ENCODE measurements at regions not wholly inside any gene's neighbourhood (a gene's known extent, or its start where the extent isn't known, plus 50 kb on each side); places are given as distances from the start of the nearest gene placed in this dataset.
A peak's percentile ranks its signal among the peaks of the same experiment; 100 is the strongest.

GRCh38 chr1:187157552-187157951, 328.8 kb downstream of the PLA2G4A start:
- no peaks in the 10 kb centered on the region for H3K9me3 ChIP-seq (ENCODE audit: control insufficient read depth in 1 of 2, low read length in 2 of 2)
- H3K4me3 Mint-ChIP-seq, result no peak overlapping the region
- CTCF ChIA-PET (ENCODE audit: partially characterized antibody), result no interaction called here

GRCh38 chr1:187167555-187167954, 338.8 kb downstream of the PLA2G4A start:
- H3K9me3 Mint-ChIP-seq, result peaks cover 2 to 21% (median 16%) of the 10 kb centered on the region in 8 donors
- intact Hi-C loops (cut with micrococcal nuclease), result no loop called here

More at GRCh38 chr1:187157552-187157951, 328.8 kb downstream of the PLA2G4A start:
- Histone ChIP-seq H3K27me3 (ENCODE audit: insufficient read depth, low read length) (no peaks in the 10 kb centered on the region), H3K27ac (ENCODE audit: low read depth, low read length) (no peak overlapping the region), H3K36me3 (ENCODE audit: insufficient read depth, low read length) (no peaks in the 10 kb centered on the region), H3K4me1 (ENCODE audit: insufficient read depth, low read length) (no peaks in the 10 kb centered on the region), H3K4me3 (ENCODE audit: low read length in 2 of 2) (no peak overlapping the region)
- intact Hi-C loops (cut with micrococcal nuclease), result no loop called here
- POLR2A ChIA-PET (ENCODE audit: partially characterized antibody), result no interaction called here
- no peak for DNase-seq
- H3K36me3 Mint-ChIP-seq, result peaks cover 0 to 3% of the 10 kb centered on the region in 2 donors
- peak overlapping the region in 2 of 7 donors; percentile 24 to 30 for H3K27ac Mint-ChIP-seq
- peaks cover 0 to 17% (median 13%) of the 10 kb centered on the region in 8 donors for H3K9me3 Mint-ChIP-seq
- H3K4me1 Mint-ChIP-seq, result peaks cover 4 to 10% (median 7%) of the 10 kb centered on the region in 4 donors
- no peaks in the 10 kb centered on the region for H3K27me3 Mint-ChIP-seq

DNA sequence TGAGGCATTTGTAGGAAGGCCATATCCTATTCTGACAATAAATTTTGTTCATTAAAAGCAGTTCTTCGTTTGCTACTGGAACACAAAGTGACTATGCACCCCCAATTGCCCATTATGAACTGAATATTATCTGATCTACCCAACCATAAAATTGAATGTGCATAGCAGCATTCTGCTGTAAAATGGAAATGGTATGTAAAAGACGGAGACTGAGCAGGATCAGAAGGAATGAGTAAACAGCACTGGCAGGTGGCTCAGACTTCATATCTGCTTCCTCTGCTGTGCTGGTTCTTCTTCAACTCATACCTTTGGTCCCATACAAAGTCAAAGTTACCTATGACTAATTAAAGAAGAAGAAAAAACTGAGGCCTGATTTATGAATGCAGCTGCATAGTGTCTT, 339.5 kb downstream of the PLA2G4A start:
- intact Hi-C loops (cut with micrococcal nuclease), result no loop called here
- CTCF ChIA-PET (ENCODE audit: partially characterized antibody), result no interaction called here
- DNase-seq, result no peak

More at GRCh38 chr1:187167555-187167954, 338.8 kb downstream of the PLA2G4A start:
- H3K36me3 ChIP-seq (ENCODE audit: insufficient read depth, low read length), result no peaks in the 10 kb centered on the region
- POLR2A ChIA-PET (ENCODE audit: partially characterized antibody), result no interaction called here
- Mint-ChIP-seq H3K36me3 (peaks cover 4% of the 10 kb centered on the region in 2 donors), H3K27me3 (no peaks in the 10 kb centered on the region), H3K4me3 (no peak overlapping the region), H3K27ac (no peak overlapping the region), H3K4me1 (no peaks in the 10 kb centered on the region)
- no peaks in the 10 kb centered on the region for H3K4me1 ChIP-seq (ENCODE audit: insufficient read depth, low read length)
- CTCF ChIA-PET (ENCODE audit: partially characterized antibody), result no interaction called here
- no peak overlapping the region for H3K4me3 ChIP-seq (ENCODE audit: low read length in 2 of 2)
- no peaks in the 10 kb centered on the region for H3K9me3 ChIP-seq (ENCODE audit: control insufficient read depth in 1 of 2, low read length in 2 of 2)
- H3K27ac ChIP-seq (ENCODE audit: low read depth, low read length), result no peak overlapping the region
- H3K27me3 ChIP-seq (ENCODE audit: insufficient read depth, low read length), result no peaks in the 10 kb centered on the region
- no peak for DNase-seq

DNA sequence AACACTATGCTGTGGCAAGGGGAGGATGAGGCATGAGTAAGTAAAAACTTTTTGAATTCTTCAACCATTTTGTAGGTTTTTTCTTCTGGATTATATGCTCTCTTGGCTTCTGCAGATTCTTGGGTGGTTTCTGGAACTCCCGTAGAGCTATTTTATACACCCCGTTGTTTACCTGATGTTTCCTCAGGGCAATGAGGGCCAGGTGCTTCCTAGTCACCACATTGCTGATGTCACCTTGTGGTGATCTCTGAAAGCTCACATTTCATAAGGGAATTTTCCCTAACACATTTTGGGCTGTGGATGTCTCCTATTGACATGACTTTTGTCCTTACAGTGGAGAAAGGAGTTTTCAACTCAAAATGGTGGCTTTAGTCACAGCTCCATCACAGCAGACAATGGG, 356.6 kb downstream of the PLA2G4A start:
- Histone ChIP-seq H3K36me3 (ENCODE audit: insufficient read depth, low read length) (no peaks in the 10 kb centered on the region), H3K4me1 (ENCODE audit: insufficient read depth, low read length) (no peaks in the 10 kb centered on the region), H3K27ac (ENCODE audit: low read depth, low read length) (no peak overlapping the region), H3K9me3 (ENCODE audit: control insufficient read depth in 1 of 2, low read length in 2 of 2) (no peaks in the 10 kb centered on the region), H3K4me3 (ENCODE audit: low read length in 2 of 2) (no peak overlapping the region), H3K27me3 (ENCODE audit: insufficient read depth, low read length) (no peaks in the 10 kb centered on the region)
- intact Hi-C loops (cut with micrococcal nuclease), result no loop called here
- Mint-ChIP-seq H3K27ac (no peak overlapping the region), H3K36me3 (no peaks in the 10 kb centered on the region), H3K4me1 (no peaks in the 10 kb centered on the region), H3K9me3 (peaks cover 2 to 37% (median 18%) of the 10 kb centered on the region in 8 donors), H3K27me3 (no peaks in the 10 kb centered on the region), H3K4me3 (no peak overlapping the region)
- DNase-seq, result no peak
- CTCF ChIA-PET (ENCODE audit: partially characterized antibody), result no interaction called here
- POLR2A ChIA-PET (ENCODE audit: partially characterized antibody), result no interaction called here

More for the DNA sequence above, 339.5 kb downstream of the PLA2G4A start:
- no peaks in the 10 kb centered on the region for H3K9me3 ChIP-seq (ENCODE audit: control insufficient read depth in 1 of 2, low read length in 2 of 2)
- H3K27me3 ChIP-seq (ENCODE audit: insufficient read depth, low read length), result no peaks in the 10 kb centered on the region
- no peak overlapping the region for H3K27ac ChIP-seq (ENCODE audit: low read depth, low read length)
- peaks cover 2 to 26% (median 18%) of the 10 kb centered on the region in 8 donors for H3K9me3 Mint-ChIP-seq
- no peak overlapping the region for H3K27ac Mint-ChIP-seq
- peaks cover 0 to 4% of the 10 kb centered on the region in 2 donors for H3K36me3 Mint-ChIP-seq
- POLR2A ChIA-PET (ENCODE audit: partially characterized antibody), result no interaction called here
- no peaks in the 10 kb centered on the region for H3K4me1 ChIP-seq (ENCODE audit: insufficient read depth, low read length)
- H3K4me3 ChIP-seq (ENCODE audit: low read length in 2 of 2), result no peak overlapping the region
- H3K27me3 Mint-ChIP-seq, result no peaks in the 10 kb centered on the region
- H3K36me3 ChIP-seq (ENCODE audit: insufficient read depth, low read length), result no peaks in the 10 kb centered on the region
- H3K4me1 Mint-ChIP-seq, result no peaks in the 10 kb centered on the region
- no peak overlapping the region for H3K4me3 Mint-ChIP-seq

GRCh38 chr1:187197685-187198084, 368.9 kb downstream of the PLA2G4A start:
- Histone ChIP-seq H3K36me3 (ENCODE audit: insufficient read depth, low read length) (no peaks in the 10 kb centered on the region), H3K27ac (ENCODE audit: low read depth, low read length) (no peak overlapping the region), H3K9me3 (ENCODE audit: control insufficient read depth in 1 of 2, low read length in 2 of 2) (no peaks in the 10 kb centered on the region), H3K27me3 (ENCODE audit: insufficient read depth, low read length) (no peaks in the 10 kb centered on the region), H3K4me1 (ENCODE audit: insufficient read depth, low read length) (no peaks in the 10 kb centered on the region), H3K4me3 (ENCODE audit: low read length in 2 of 2) (no peak overlapping the region)
- Mint-ChIP-seq H3K27me3 (no peaks in the 10 kb centered on the region), H3K4me1 (no peaks in the 10 kb centered on the region), H3K36me3 (no peaks in the 10 kb centered on the region), H3K9me3 (peaks cover 2 to 17% (median 7%) of the 10 kb centered on the region in 8 donors), H3K4me3 (no peak overlapping the region), H3K27ac (no peak overlapping the region)
- intact Hi-C loops (cut with micrococcal nuclease), result no loop called here
- POLR2A ChIA-PET (ENCODE audit: partially characterized antibody), result no interaction called here
- no peak for DNase-seq
- CTCF ChIA-PET (ENCODE audit: partially characterized antibody), result no interaction called here

DNA sequence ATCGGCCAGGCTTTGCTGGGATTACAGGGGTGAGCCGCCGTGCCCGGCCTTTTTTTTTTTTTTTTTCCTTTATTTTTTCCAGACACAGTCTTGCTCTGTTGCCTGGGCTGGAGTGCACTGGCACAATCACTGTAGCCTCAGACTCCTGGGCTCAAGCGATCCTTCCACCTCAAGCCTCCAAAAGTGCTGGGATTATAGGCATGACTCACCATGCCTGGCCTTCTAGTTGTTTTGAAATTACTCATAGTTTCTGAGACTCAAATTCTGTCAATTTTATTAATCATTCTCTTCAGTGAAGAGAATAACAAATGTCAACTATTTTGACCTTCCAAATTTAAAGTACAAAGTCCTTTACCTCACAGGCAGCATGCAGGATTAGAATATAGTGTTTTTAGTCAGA, 374.5 kb downstream of the PLA2G4A start:
- POLR2A ChIA-PET (ENCODE audit: partially characterized antibody), result no interaction called here

DNA sequence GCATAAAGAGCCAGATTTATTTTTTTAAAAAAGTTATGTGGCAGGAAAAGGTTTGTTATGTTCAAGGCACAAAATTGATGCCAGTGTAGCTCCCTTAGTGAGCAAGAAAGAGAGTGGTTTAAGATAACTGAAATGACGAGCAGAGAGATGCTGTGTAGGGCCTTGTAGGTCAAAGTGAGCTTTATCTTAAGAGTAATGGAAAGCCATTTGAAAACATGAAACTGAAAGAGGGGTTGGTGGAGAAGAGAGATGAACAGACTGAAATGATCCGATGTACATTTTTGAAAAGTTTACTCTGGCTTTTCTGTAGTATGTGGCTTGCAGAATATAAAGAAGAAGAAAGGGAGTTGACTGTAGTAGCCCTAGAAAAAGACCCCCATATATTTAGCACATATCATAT, 383.6 kb downstream of the PLA2G4A start:
- Mint-ChIP-seq H3K27ac (no peak overlapping the region), H3K4me1 (peaks cover 0 to 2% (median 0%) of the 10 kb centered on the region in 4 donors), H3K27me3 (no peaks in the 10 kb centered on the region), H3K9me3 (peaks cover 0 to 8% (median 2%) of the 10 kb centered on the region in 8 donors), H3K4me3 (no peak overlapping the region), H3K36me3 (peaks cover 0 to 4% of the 10 kb centered on the region in 2 donors)
- Histone ChIP-seq H3K4me1 (ENCODE audit: insufficient read depth, low read length) (no peaks in the 10 kb centered on the region), H3K27ac (ENCODE audit: low read depth, low read length) (no peak overlapping the region), H3K4me3 (ENCODE audit: low read length in 2 of 2) (no peak overlapping the region), H3K27me3 (ENCODE audit: insufficient read depth, low read length) (no peaks in the 10 kb centered on the region), H3K36me3 (ENCODE audit: insufficient read depth, low read length) (no peaks in the 10 kb centered on the region), H3K9me3 (ENCODE audit: control insufficient read depth in 1 of 2, low read length in 2 of 2) (no peaks in the 10 kb centered on the region)
- POLR2A ChIA-PET (ENCODE audit: partially characterized antibody), result no interaction called here
- DNase-seq, result no peak
- CTCF ChIA-PET (ENCODE audit: partially characterized antibody), result no interaction called here
- intact Hi-C loops (cut with micrococcal nuclease), result no loop called here

More for the DNA sequence above, 374.5 kb downstream of the PLA2G4A start:
- H3K9me3 Mint-ChIP-seq, result peaks cover 0 to 10% (median 5%) of the 10 kb centered on the region in 8 donors
- Histone ChIP-seq H3K4me3 (ENCODE audit: low read length in 2 of 2) (no peak overlapping the region), H3K36me3 (ENCODE audit: insufficient read depth, low read length) (no peaks in the 10 kb centered on the region), H3K27ac (ENCODE audit: low read depth, low read length) (no peak overlapping the region), H3K4me1 (ENCODE audit: insufficient read depth, low read length) (no peaks in the 10 kb centered on the region), H3K27me3 (ENCODE audit: insufficient read depth, low read length) (no peaks in the 10 kb centered on the region), H3K9me3 (ENCODE audit: control insufficient read depth in 1 of 2, low read length in 2 of 2) (no peaks in the 10 kb centered on the region)
- no peak for DNase-seq
- H3K27ac Mint-ChIP-seq, result no peak overlapping the region
- H3K27me3 Mint-ChIP-seq, result no peaks in the 10 kb centered on the region
- CTCF ChIA-PET (ENCODE audit: partially characterized antibody), result no interaction called here
- H3K36me3 Mint-ChIP-seq, result no peaks in the 10 kb centered on the region
- H3K4me1 Mint-ChIP-seq, result no peaks in the 10 kb centered on the region
- no peak overlapping the region for H3K4me3 Mint-ChIP-seq
- intact Hi-C loops (cut with micrococcal nuclease), result no loop called here

- no peak overlapping the region for H3K27ac ChIP-seq (ENCODE audit: low read depth, low read length)
- intact Hi-C loops (cut with micrococcal nuclease), result no loop called here
- no peaks in the 10 kb centered on the region for H3K4me1 ChIP-seq (ENCODE audit: insufficient read depth, low read length)
- no peak overlapping the region for H3K4me3 ChIP-seq (ENCODE audit: low read length in 2 of 2)
- ChIA-PET POLR2A (ENCODE audit: partially characterized antibody) (no interaction called here), CTCF (ENCODE audit: partially characterized antibody) (no interaction called here)
- no peaks in the 10 kb centered on the region for H3K4me1 Mint-ChIP-seq
- no peaks in the 10 kb centered on the region for H3K9me3 ChIP-seq (ENCODE audit: control insufficient read depth in 1 of 2, low read length in 2 of 2)
- no peaks in the 10 kb centered on the region for H3K27me3 ChIP-seq (ENCODE audit: insufficient read depth, low read length)
- no peak overlapping the region for H3K27ac Mint-ChIP-seq
- H3K9me3 Mint-ChIP-seq, result peaks cover 0 to 8% (median 0%) of the 10 kb centered on the region in 8 donors
- no peaks in the 10 kb centered on the region for H3K36me3 Mint-ChIP-seq
- no peak for DNase-seq
- H3K4me3 Mint-ChIP-seq, result no peak overlapping the region
- no peaks in the 10 kb centered on the region for H3K27me3 Mint-ChIP-seq
- H3K36me3 ChIP-seq (ENCODE audit: insufficient read depth, low read length), result no peaks in the 10 kb centered on the region
These were observed 397.6 kb downstream of the PLA2G4A start for GRCh38 chr1:187226396-187226795.
